Skin epidermis (tissue), 12 donors: ENCODE measurements at regions not wholly inside any gene's neighbourhood (a gene's known extent, or its start where the extent isn't known, plus 50 kb on each side); places are given as distances from the start of the nearest gene placed in this dataset.
"Not testable (repeated sequence)": the region's sequence is repeated elsewhere in the genome, so short reads cannot be mapped to it uniquely, and the experiment has no call there.

Experiments used
- H3K27ac ChIP-seq, 21 experiments: fragments of 200-600 bp; sonication (generic) in 11 of 21; one replicate each; pipeline ENCODE4 v1.5.0; 2020; ENCODE audit warnings: mild to moderate bottlenecking in 3 of 21, inconsistent platforms in 2 of 21, moderate library complexity in 2 of 21
- H3K4me3 ChIP-seq, 7 experiments: fragments of 200-600 bp; sonication (generic) in 2 of 7; one replicate each; pipeline ENCODE4 v1.5.0; 2020; ENCODE audit warnings: inconsistent platforms in 2 of 7, mild to moderate bottlenecking in 2 of 7, moderate library complexity in 1 of 7

GRCh38 chr3:159249472-159250174, 447.8 kb downstream of the MFSD1 start:
- Histone ChIP-seq H3K27ac (no peak overlapping the region), H3K4me3 (no peak overlapping the region)

DNA sequence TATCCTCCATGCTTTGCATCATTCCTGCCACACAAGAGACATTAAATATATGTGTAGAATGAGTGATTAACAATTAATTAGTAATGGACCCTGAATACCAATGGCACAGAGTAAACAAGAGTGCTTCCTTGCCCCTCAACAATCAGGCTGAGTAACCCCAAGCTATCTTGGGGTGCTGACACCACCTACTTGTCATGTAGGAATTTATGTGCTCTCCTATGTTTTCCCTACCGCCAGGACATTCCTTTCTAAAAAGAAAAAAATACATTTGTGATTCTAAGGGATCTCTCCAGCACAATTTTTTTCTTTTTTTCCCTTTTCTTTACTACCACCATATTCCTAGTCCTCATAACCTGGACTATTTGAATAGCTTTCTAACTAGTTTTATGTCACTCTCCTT, 449.1 kb downstream of the MFSD1 start:
- Histone ChIP-seq H3K27ac (no peak overlapping the region), H3K4me3 (no peak overlapping the region)

DNA sequence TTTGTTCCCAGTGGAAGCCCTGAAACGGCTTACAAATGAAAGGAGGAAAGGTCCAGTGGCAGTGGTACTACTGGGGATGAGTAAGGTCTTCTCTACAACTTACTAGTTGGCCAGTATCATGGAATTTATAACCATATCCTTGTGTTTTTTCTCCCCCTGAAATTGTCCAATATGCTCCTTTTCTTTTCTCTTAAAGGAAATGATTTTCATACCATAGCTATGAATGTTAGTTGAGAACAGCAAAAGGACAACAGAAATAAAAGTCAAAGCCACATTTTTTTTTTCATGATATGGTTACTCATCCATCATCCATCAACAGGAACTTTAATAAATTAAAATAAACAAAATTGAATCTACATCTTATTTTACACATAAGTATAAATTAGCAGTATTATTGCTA, 450.4 kb downstream of the MFSD1 start:
- H3K4me3 ChIP-seq = no peak overlapping the region
- no peak overlapping the region for H3K27ac ChIP-seq

DNA sequence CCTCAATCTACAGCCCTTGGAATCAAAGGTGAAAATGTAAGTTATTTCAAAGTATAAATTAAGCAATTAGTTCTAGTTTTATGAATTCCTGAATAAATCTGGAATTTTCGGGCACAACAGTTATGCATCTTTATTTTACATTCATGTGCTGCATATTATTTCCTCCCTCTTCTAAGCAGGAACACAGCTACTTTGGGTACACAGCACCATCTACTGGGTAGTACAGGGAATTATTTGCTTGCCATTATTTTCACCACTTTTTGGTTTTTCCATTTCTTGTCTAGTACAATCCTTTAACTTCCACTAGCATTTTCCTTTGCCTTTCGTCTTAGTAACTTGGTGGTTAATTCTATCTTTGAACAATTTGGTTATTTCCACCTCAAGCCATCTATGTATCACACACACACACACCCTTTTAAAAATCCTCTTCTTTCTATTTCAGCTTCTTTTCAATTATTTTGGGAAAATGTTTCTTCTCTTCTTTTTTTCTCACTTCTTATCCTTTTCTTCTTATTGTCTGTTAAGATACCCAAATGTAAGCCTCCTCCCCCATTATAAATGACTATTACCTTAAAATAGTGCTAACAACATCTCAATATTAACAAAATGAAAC, 451.0 kb downstream of the MFSD1 start:
- Histone ChIP-seq H3K4me3 (no peak overlapping the region), H3K27ac (no peak overlapping the region)

- H3K27ac ChIP-seq = no peak overlapping the region
Observed at GRCh38 chr3:159253860-159254259, 452.0 kb downstream of the MFSD1 start.

DNA sequence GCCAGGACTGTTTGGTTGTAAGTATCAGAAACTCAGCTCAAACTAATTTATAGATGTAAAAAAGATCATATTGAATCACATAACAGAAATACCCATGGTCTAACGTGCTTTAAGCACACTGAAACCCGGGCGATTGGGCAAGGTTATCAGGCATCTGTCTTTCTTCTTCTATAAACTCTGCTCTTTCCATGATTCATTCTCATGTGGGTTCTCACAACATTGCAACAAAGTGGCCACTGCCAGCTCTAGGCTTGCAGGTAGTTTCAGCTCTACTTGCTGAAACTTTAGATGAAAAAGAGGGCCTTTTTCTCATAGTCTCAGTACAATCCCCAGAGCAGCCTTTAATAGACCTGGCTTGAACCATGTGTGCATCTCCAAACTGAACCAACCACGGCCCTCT, 456.1 kb downstream of the MFSD1 start:
- H3K27ac ChIP-seq = no peak overlapping the region
- H3K4me3 ChIP-seq = no peak overlapping the region

More at GRCh38 chr3:159253860-159254259, 452.0 kb downstream of the MFSD1 start:
- no peak overlapping the region for H3K4me3 ChIP-seq

DNA sequence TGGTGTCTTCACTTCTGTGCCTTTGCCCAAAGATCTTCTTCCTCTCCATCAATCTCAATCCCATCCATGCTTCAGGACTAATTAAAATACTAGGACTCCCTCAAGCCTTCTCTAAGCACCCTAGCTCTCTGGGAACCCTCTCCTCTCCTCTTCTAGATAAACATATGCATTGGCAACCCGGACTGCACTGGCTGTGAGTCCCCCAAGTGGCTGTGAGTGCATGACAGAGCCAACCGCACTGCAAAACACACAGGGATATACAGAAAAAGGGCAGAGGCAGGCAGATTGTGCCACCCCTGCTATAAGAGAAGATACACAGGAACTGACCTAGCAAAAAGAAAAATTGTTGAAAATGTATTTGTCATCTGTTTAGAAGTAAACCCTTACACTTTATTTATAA, 457.1 kb downstream of the MFSD1 start:
- Histone ChIP-seq H3K27ac (no peak overlapping the region), H3K4me3 (no peak overlapping the region)

- Histone ChIP-seq H3K27ac (no peak overlapping the region), H3K4me3 (no peak overlapping the region)
Observed at GRCh38 chr3:159260049-159260662, 458.3 kb downstream of the MFSD1 start.

DNA sequence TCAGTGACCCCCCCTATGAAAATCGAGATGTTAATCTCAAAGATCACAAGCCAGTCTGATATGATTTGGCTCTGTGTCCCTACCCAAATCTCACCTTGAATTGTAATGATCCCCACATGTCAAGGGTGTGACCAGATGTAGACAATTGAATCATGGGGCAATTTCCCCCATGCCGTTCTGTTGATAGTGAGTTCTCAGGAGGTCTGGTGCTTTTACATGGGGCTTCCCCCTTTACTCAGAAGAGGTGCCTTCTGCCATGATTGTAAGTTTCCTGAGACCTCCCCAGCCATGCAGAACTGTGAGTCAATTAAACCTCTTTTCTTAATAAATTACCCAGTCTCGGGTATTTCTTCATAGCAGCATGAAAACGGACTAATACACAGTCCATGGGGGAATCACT, 459.5 kb downstream of the MFSD1 start:
- H3K4me3 ChIP-seq, H3K27ac ChIP-seq: not testable (repeated sequence)

DNA sequence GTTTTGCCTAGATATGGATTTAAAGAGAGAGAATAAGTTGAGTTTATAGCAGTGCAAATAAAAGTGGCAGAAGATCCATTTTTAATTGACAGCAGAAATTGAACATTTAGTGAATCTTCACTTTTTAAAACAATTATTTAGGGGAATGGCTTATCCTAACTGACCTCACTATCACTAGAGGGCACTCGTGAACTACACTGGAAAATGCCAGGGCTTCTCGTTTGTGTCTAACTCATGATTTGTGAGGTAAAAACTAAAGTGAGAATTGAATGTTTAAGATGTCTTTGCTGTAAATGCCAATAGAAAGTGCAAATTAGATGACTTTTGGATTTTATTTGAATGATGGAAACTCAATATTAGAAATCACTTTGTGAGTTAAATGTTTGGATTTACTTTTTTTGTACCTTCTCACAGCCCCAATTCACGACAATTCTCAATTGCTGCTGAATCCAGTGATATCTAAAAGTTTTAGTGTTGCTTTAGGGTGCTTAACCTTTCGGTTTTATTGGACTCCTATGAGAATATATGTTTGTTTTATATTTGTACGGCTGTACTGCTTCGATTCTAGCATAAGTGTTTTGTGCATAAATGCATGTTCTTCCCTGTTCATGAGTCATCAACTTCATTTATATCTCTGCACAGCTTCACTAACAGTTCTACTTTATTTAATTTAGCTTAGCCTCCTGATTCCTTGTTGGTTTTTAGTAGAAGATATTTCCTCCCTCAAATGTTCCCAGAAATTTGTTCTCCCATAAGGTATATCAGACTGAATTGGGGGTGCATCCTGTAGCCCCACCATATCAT, 462.1 kb downstream of the MFSD1 start:
- H3K4me3 ChIP-seq = no peak overlapping the region
- H3K27ac ChIP-seq = no peak overlapping the region

- Histone ChIP-seq H3K27ac (no peak overlapping the region), H3K4me3 (no peak overlapping the region)
Observed at GRCh38 chr3:159265705-159266104, 463.9 kb downstream of the MFSD1 start.

- Histone ChIP-seq H3K4me3 (no peak overlapping the region), H3K27ac (no peak overlapping the region)
Observed at GRCh38 chr3:159266779-159267178, 464.9 kb downstream of the MFSD1 start.

DNA sequence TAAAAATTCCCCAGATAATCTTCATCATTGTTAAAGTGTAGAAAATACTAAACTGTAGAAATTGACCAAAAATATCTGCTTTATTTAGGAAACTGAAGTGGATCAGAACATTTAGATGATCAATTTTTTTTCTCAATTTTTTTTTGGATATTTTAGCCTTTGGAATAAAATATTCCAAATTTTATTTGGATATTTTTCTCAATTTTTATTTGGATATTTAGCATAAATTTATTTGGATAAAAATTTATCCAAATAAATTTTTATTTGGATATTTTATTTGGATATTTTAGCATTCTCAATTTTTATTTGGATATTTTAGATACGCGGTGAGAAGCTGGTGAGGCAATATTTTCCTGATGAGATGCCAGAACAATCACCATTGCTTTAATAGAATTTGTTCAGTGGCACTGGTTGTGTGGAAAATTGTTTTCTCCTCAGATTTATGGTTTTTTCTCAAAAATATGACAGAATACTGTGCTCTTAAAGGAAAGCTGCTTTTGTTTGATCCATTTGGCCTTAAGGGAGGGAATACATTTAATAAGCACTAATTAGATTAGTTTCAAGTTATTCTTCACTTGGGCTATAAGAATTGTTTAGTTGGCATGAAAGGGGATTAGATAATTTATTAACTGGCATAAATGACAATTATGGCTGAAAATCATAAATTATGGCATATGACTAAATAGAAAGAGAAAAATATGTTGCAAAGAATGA, 470.1 kb downstream of the MFSD1 start:
- H3K27ac ChIP-seq = no peak overlapping the region
- H3K4me3 ChIP-seq = no peak overlapping the region

- no peak overlapping the region for H3K4me3 ChIP-seq
Observed at GRCh38 chr3:159273070-159273469, 471.2 kb downstream of the MFSD1 start.

GRCh38 chr3:159273608-159274007, 471.8 kb downstream of the MFSD1 start:
- H3K27ac ChIP-seq = no peak overlapping the region
- H3K4me3 ChIP-seq = no peak overlapping the region

More at GRCh38 chr3:159273070-159273469, 471.2 kb downstream of the MFSD1 start:
- H3K27ac ChIP-seq = no peak overlapping the region

- no peak overlapping the region for H3K27ac ChIP-seq
- H3K4me3 ChIP-seq = no peak overlapping the region
Observed at GRCh38 chr3:159275741-159276140, 473.9 kb downstream of the MFSD1 start.

DNA sequence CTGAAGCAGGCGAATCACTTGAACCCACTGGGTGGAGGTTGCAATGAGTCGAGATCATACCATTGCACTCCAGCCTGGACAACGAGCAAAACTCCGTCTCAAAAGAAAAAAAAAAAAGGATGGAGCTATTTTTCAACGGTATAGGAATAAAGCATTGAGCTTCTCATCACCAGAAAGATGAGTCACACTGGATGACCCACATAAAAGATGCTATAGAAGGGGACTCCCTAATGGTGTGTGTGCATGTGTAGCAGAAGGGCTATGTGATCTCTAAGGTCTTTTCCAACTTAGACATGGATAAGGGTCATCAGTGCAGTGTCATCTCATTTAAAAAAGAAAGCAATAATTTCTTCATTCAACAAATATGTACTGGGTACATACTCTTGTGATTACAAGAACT, 476.0 kb downstream of the MFSD1 start:
- no peak overlapping the region for H3K27ac ChIP-seq
- no peak overlapping the region for H3K4me3 ChIP-seq

GRCh38 chr3:159280386-159281191, 478.7 kb downstream of the MFSD1 start:
- Histone ChIP-seq H3K27ac (no peak overlapping the region), H3K4me3 (no peak overlapping the region)

DNA sequence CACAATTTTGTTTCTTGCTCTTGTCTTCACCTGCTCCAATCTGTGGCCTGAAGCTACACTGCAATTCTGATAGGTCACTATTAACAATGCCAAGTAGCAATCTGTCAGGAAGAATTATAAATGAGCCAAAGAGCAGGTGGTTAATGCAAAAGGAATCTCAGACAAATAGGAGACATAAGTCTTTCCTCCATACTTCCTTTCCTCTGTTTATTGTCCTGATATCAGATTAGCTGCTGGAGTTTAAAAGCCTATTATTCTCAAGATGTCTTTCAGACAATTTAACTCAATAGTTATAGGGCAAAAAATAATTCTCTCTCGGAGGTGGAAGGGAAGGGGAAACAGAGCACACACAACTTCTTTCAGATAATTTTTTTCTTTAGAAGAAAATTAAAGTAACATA, 491.6 kb downstream of the MFSD1 start:
- Histone ChIP-seq H3K4me3 (no peak overlapping the region), H3K27ac (no peak overlapping the region)
